ENCODE measurements at regions not wholly inside any gene's neighbourhood (a gene's known extent, or its start where the extent isn't known, plus 50 kb on each side); places are given as distances from the start of the nearest gene placed in this dataset.

DNA sequence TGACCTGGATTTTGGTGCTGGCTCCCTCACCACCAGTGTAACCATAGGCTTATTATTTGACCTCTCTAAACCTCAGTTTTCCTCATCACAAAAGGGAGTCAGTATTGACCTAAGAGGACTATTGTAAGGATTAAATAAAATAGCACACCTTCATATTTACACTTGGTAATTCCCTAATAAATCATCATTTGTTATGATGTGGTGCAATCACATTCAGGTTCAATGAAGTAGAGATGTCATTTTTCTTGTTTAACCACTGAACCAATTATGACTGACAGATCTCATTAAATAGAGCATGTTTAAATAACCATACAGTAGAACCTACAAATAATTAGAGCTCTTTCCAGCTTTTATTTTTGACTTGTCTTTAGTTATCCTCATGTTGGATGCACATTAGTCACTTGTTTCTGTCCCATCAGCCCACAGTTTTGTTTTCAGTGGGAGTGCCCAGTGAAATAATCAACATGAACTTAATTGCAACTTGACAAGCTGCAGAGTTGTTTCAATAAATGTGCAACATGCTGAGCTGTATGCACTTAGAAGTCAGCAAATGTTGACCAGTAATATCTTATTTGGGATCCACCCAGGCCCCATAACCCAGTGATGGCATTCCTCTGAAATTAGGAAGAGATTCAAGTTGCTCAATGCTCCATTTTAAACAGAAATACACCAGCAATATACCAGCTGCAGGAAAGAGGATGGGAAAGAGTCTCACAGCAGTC lies 451.7 kb upstream of the MARCKS start:
- no peak for TF ChIP-seq CTCF (IDR thresholded peaks at IDR 0.05)
- H3K36me3 ChIP-seq = no peaks in the 10 kb centered on the region
- no peak overlapping the region for H3K4me3 ChIP-seq
- intact Hi-C loops (cut with DNase I) = no loop called here
- DNase-seq = no peak
- H3K9me3 ChIP-seq = no peaks in the 10 kb centered on the region
- no peaks in the 10 kb centered on the region for H3K27me3 ChIP-seq
- no peak overlapping the region for H3K27ac ChIP-seq
- no peaks in the 10 kb centered on the region for H3K4me1 ChIP-seq (ENCODE audit: insufficient read depth)

GRCh38 chr6:113406048-113406695 lies 451.0 kb upstream of the MARCKS start:
- intact Hi-C loops (cut with DNase I) = no loop called here
- Histone ChIP-seq H3K27ac (no peak overlapping the region), H3K4me1 (ENCODE audit: insufficient read depth) (no peaks in the 10 kb centered on the region), H3K4me3 (no peak overlapping the region), H3K27me3 (no peaks in the 10 kb centered on the region), H3K9me3 (no peaks in the 10 kb centered on the region), H3K36me3 (no peaks in the 10 kb centered on the region)
- no peak for TF ChIP-seq EP300 (IDR thresholded peaks at IDR 0.05)
- no peak for TF ChIP-seq CTCF (IDR thresholded peaks at IDR 0.05)
- no peak for TF ChIP-seq POLR2A (IDR thresholded peaks at IDR 0.05)
- 80 to 90% (median 90%) methylated on average over 4 of the region's 4 CpGs for WGBS, 3 donors
- no peak for DNase-seq

GRCh38 chr6:113411011-113411410 lies 446.1 kb upstream of the MARCKS start:
- H3K27me3 ChIP-seq = no peaks in the 10 kb centered on the region
- DNase-seq = no peak
- intact Hi-C loops (cut with DNase I) = no loop called here
- H3K9me3 ChIP-seq = no peaks in the 10 kb centered on the region
- no peaks in the 10 kb centered on the region for H3K36me3 ChIP-seq
- no peak overlapping the region for H3K27ac ChIP-seq
- H3K4me1 ChIP-seq (ENCODE audit: insufficient read depth) = no peaks in the 10 kb centered on the region
- TF ChIP-seq EP300 (IDR thresholded peaks at IDR 0.05) (no peak), POLR2A (IDR thresholded peaks at IDR 0.05) (no peak), CTCF (IDR thresholded peaks at IDR 0.05) (no peak)
- no peak overlapping the region for H3K4me3 ChIP-seq

DNA sequence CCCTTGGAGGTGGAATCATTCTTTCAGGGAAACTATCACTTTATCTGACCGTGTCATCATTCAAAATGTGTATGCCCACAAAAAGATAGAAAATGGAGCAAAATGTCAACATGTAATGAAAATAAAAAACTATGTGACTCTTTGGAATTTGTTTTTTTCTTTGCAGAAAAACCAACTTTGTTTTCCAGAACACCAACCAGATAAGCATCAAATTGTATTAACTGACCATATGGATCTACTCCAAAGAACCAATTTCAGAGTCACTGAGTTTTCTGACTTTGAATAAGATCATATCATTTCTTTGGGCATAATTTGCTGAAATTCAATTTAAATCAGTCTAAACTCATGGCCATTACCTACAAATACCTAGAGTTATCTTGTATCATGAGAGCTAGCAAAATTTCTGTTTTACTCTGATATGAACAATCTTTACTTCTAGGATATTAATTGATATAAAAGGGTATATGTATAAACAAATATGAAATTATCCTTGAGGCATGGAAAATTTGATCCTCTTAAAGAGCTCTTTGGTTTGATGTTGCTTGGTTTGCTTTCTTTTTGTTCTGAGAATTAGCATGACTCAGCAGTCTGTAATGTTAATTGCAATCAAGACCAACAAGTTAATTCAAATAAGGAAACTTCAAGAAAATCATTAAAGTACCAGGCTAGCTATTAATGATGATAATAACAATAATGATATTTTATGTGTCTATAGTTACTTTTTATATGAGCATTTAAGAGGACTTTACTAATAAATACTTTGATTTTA lies 444.4 kb upstream of the MARCKS start:
- Histone ChIP-seq H3K36me3 (no peaks in the 10 kb centered on the region), H3K27ac (no peak overlapping the region), H3K4me1 (ENCODE audit: insufficient read depth) (no peaks in the 10 kb centered on the region), H3K4me3 (no peak overlapping the region), H3K9me3 (no peaks in the 10 kb centered on the region), H3K27me3 (no peaks in the 10 kb centered on the region)
- WGBS, 3 donors = 96 to 97% (median 96%) methylated on average over 1 of the region's 1 CpG
- no peak for DNase-seq
- intact Hi-C loops (cut with DNase I) = no loop called here
- TF ChIP-seq CTCF (IDR thresholded peaks at IDR 0.05) = no peak
- TF ChIP-seq POLR2A (IDR thresholded peaks at IDR 0.05) = no peak

Data from ovary (tissue), 7 donors.